Hepatocyte (in vitro differentiated cells): ENCODE measurements at regions not wholly inside any gene's neighbourhood (a gene's known extent, or its start where the extent isn't known, plus 50 kb on each side); places are given as distances from the start of the nearest gene placed in this dataset.

Experiments
- DNase-seq: peaks from one replicate; pipeline ENCODE4 v3.0.0-alpha.2; 2016; ENCODE audit warnings: low spot score
- H2AFZ ChIP-seq: fragments of 200-600 bp; sonication (generic); 2 replicates; pipeline ENCODE4 v1.6.0; 2016; ENCODE audit warnings: antibody characterized with exemption, mild to moderate bottlenecking
- H3K27ac ChIP-seq: fragments of 200-600 bp; sonication (generic); 2 replicates; pipeline ENCODE4 v1.5.1; 2016; ENCODE audit warnings: mild to moderate bottlenecking
- H3K27me3 ChIP-seq: fragments of 200-600 bp; sonication (generic); 2 replicates; pipeline ENCODE4 v1.6.1; 2016
- H3K36me3 ChIP-seq: fragments of 200-600 bp; sonication (generic); replicated peaks from 2 replicates; pipeline ENCODE4 v1.5.1; 2016; ENCODE audit warnings: low read depth; ENCODE audit not compliant: insufficient read depth
- H3K4me1 ChIP-seq: fragments of 200-600 bp; sonication (generic); 2 replicates; pipeline ENCODE4 v1.5.1; 2016; ENCODE audit warnings: mild to moderate bottlenecking, moderate library complexity; ENCODE audit not compliant: insufficient read depth
- H3K4me2 ChIP-seq: fragments of 200-600 bp; sonication (generic); 2 replicates; pipeline ENCODE4 v1.6.0; 2016
- H3K4me3 ChIP-seq: fragments of 200-600 bp; sonication (generic); 2 replicates; pipeline ENCODE4 v1.5.1; 2016; ENCODE audit warnings: mild to moderate bottlenecking
- H3K79me2 ChIP-seq: fragments of 200-600 bp; sonication (generic); 2 replicates; pipeline ENCODE4 v1.6.0; 2017; ENCODE audit warnings: mild to moderate bottlenecking
- H3K9me2 ChIP-seq: fragments of 200-600 bp; sonication (generic); replicated peaks from 2 replicates; pipeline ENCODE4 v1.6.0; 2017; ENCODE audit warnings: mild to moderate bottlenecking; ENCODE audit not compliant: insufficient read depth
- H3K9me3 ChIP-seq: fragments of 200-600 bp; sonication (generic); 2 replicates; pipeline ENCODE4 v1.5.1; 2016; ENCODE audit warnings: low read depth, mild to moderate bottlenecking
- H4K20me1 ChIP-seq: fragments of 200-600 bp; sonication (generic); 2 replicates; pipeline ENCODE4 v1.6.0; 2016; ENCODE audit warnings: mild to moderate bottlenecking; ENCODE audit not compliant: insufficient read depth, poor library complexity, severe bottlenecking
- EZH2 ChIP-seq: fragments of 200-600 bp; sonication (generic); IDR thresholded peaks from 2 replicates; pipeline ENCODE4 v1.6.1; 2016; ENCODE audit warnings: antibody characterized with exemption, mild to moderate bottlenecking, borderline replicate concordance
- EZH2phosphoT487 ChIP-seq: fragments of 200-600 bp; sonication (generic); IDR thresholded peaks from one replicate; pipeline ENCODE4 v1.6.1; 2018; ENCODE audit warnings: antibody characterized with exemption, mild to moderate bottlenecking, low read depth, moderate library complexity; ENCODE audit not compliant: unreplicated experiment, severe bottlenecking
- WGBS: methylation state at CpG from one replicate; pipeline ENCODE4 v1.1.6; 2016; ENCODE audit warnings: low lambda C conversion rate; ENCODE audit errors: missing lambda C conversion rate; 5-methylcytosine and 5-hydroxymethylcytosine counted together
- TF ChIP-seq, protein P1 (sequence below): fragments of 200-600 bp; sonication (generic); IDR thresholded peaks from 2 replicates; pipeline ENCODE4 v1.5.1; 2016; ENCODE audit warnings: antibody characterized with exemption, mild to moderate bottlenecking; ENCODE audit not compliant: poor library complexity

GRCh38 chr17:77782611-77783010 lies 175.9 kb upstream of the TNRC6C start:
- Histone ChIP-seq H3K27ac (no peak overlapping the region), H3K79me2 (no peaks in the 10 kb centered on the region), H3K9me3 (no peaks in the 10 kb centered on the region), H3K27me3 (peaks cover 29% of the 10 kb centered on the region), H3K4me2 (no peak overlapping the region), H3K4me1 (peaks cover 14% of the 10 kb centered on the region), H3K9me2 (no peaks in the 10 kb centered on the region), H2AFZ (no peak overlapping the region), H4K20me1 (no peaks in the 10 kb centered on the region), H3K36me3 (no peaks in the 10 kb centered on the region), H3K4me3 (no peak overlapping the region)
- DNase-seq, result no peak
- TF ChIP-seq, protein P1, sequence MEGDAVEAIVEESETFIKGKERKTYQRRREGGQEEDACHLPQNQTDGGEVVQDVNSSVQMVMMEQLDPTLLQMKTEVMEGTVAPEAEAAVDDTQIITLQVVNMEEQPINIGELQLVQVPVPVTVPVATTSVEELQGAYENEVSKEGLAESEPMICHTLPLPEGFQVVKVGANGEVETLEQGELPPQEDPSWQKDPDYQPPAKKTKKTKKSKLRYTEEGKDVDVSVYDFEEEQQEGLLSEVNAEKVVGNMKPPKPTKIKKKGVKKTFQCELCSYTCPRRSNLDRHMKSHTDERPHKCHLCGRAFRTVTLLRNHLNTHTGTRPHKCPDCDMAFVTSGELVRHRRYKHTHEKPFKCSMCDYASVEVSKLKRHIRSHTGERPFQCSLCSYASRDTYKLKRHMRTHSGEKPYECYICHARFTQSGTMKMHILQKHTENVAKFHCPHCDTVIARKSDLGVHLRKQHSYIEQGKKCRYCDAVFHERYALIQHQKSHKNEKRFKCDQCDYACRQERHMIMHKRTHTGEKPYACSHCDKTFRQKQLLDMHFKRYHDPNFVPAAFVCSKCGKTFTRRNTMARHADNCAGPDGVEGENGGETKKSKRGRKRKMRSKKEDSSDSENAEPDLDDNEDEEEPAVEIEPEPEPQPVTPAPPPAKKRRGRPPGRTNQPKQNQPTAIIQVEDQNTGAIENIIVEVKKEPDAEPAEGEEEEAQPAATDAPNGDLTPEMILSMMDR, result no peak
- TF ChIP-seq EZH2, result no peak
- WGBS, result 94% methylated on average over 9 of the region's 14 CpGs

- Histone ChIP-seq H3K9me3 (no peaks in the 10 kb centered on the region), H3K27me3 (peaks cover 31% of the 10 kb centered on the region), H3K4me2 (no peak overlapping the region), H3K36me3 (no peaks in the 10 kb centered on the region), H2AFZ (no peak overlapping the region), H4K20me1 (no peaks in the 10 kb centered on the region), H3K9me2 (no peaks in the 10 kb centered on the region), H3K4me3 (no peak overlapping the region), H3K79me2 (no peaks in the 10 kb centered on the region), H3K4me1 (peaks cover 10% of the 10 kb centered on the region), H3K27ac (no peak overlapping the region)
- WGBS, result 87% methylated on average over 19 of the region's 20 CpGs
- TF ChIP-seq, protein P1, result no peak
- TF ChIP-seq EZH2phosphoT487 (no peak), EZH2 (no peak)
- DNase-seq, result no peak
These were observed 174.3 kb upstream of the TNRC6C start for GRCh38 chr17:77783991-77784820.

GRCh38 chr17:77785312-77785905 lies 173.1 kb upstream of the TNRC6C start:
- no peaks in the 10 kb centered on the region for H4K20me1 ChIP-seq
- no peak overlapping the region for H3K4me2 ChIP-seq
- H3K79me2 ChIP-seq, result no peaks in the 10 kb centered on the region
- no peaks in the 10 kb centered on the region for H3K36me3 ChIP-seq
- 84% methylated on average over 15 of the region's 15 CpGs for WGBS
- no peak for DNase-seq
- peaks cover 31% of the 10 kb centered on the region for H3K27me3 ChIP-seq
- no peaks in the 10 kb centered on the region for H3K9me3 ChIP-seq
- TF ChIP-seq EZH2phosphoT487, result no peak
- H3K4me1 ChIP-seq, result no peaks in the 10 kb centered on the region
- H2AFZ ChIP-seq, result no peak overlapping the region
- H3K9me2 ChIP-seq, result no peaks in the 10 kb centered on the region
- no peak overlapping the region for H3K27ac ChIP-seq
- H3K4me3 ChIP-seq, result no peak overlapping the region

DNA sequence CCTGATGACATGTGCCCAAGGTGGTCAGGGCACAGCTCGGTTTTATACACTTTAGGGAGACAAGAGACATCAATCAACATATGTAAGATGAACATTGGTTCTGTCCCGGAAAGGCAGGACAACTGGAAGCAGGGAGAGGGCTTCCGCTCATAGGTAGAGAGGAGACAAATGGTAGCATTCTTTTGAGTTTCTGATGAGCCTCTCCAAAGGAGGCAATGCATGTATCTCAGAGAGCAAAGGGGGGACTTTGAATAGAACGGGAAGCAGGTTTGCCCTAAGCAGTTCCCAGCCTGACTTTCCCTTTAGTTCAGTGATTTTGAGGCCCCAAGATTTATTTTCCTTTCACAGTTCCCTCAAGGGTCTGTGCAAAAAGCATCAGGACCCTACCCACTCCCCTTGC lies 172.4 kb upstream of the TNRC6C start:
- Histone ChIP-seq H3K79me2 (no peaks in the 10 kb centered on the region), H3K4me1 (no peaks in the 10 kb centered on the region), H4K20me1 (no peaks in the 10 kb centered on the region), H3K27ac (no peak overlapping the region), H3K9me3 (no peaks in the 10 kb centered on the region), H3K4me3 (no peak overlapping the region), H3K4me2 (no peak overlapping the region), H3K36me3 (no peaks in the 10 kb centered on the region), H3K27me3 (peaks cover 31% of the 10 kb centered on the region), H3K9me2 (no peaks in the 10 kb centered on the region), H2AFZ (no peak overlapping the region)
- TF ChIP-seq EZH2 (no peak), EZH2phosphoT487 (no peak)
- TF ChIP-seq, protein P1, result no peak
- no peak for DNase-seq
- 71% methylated on average over 4 of the region's 4 CpGs for WGBS
